ENCODE measurements at regions not wholly inside any gene's neighbourhood (a gene's known extent, or its start where the extent isn't known, plus 50 kb on each side); places are given as distances from the start of the nearest gene placed in this dataset.

- H3K27ac Mint-ChIP-seq: no peak overlapping the region
- H3K36me3 Mint-ChIP-seq (ENCODE audit: low read depth): no peaks in the 10 kb centered on the region
- no peak overlapping the region for H3K4me3 Mint-ChIP-seq
Observed at GRCh38 chr6:4399656-4400055, 264.3 kb upstream of the ECI2 start.

More at GRCh38 chr6:4399656-4400055, 264.3 kb upstream of the ECI2 start:
- Histone ChIP-seq H3K36me3 (ENCODE audit: insufficient read depth) (no peaks in the 10 kb centered on the region), H3K9me2 (ENCODE audit: insufficient read depth) (peaks cover 1% of the 10 kb centered on the region; the same call in 1 of the 2 replicates), H3K4me2 (no peak overlapping the region), H3K79me2 (replicated peaks; ENCODE audit: insufficient read depth) (no peaks in the 10 kb centered on the region), H3K27ac (ENCODE audit: low read depth) (no peak overlapping the region), H3K27me3 (ENCODE audit: insufficient read depth) (no peaks in the 10 kb centered on the region), H4K20me1 (replicated peaks; ENCODE audit: insufficient read depth) (no peaks in the 10 kb centered on the region), H3K4me3 (no peak overlapping the region), H3K4me1 (ENCODE audit: insufficient read depth) (no peaks in the 10 kb centered on the region), H3F3A (replicated peaks; ENCODE audit: low read depth) (no peaks in the 10 kb centered on the region), H2AFZ (no peak overlapping the region)
- H3K4me1 Mint-ChIP-seq: peaks cover 15% of the 10 kb centered on the region
- no peak for DNase-seq (ENCODE audit: low spot score)
- no peak for ATAC-seq
- peaks cover 2% of the 10 kb centered on the region for H3K27me3 Mint-ChIP-seq (ENCODE audit: insufficient read depth, low read depth, poor library complexity)
- TF ChIP-seq EZH2 (IDR thresholded peaks at IDR 0.05; ENCODE audit: low read depth, unreplicated experiment) (no peak), CREB1 (CRISPR knock-in tag; IDR thresholded peaks at IDR 0.05; ENCODE audit: low read depth) (no peak), ZNF331 (CRISPR knock-in tag; IDR thresholded peaks at IDR 0.05; ENCODE audit: low read depth) (no peak), EZH2phosphoT487 (IDR thresholded peaks at IDR 0.05; ENCODE audit: unreplicated experiment) (no peak), ZNF114 (CRISPR knock-in tag; IDR thresholded peaks at IDR 0.05) (no peak), CTCF (conservative IDR thresholded peaks at IDR 0.05; ENCODE audit: low read depth in 2 of 2) (no peak), POLR2AphosphoS5 (IDR thresholded peaks at IDR 0.05; ENCODE audit: low read depth) (no peak), JUNB (IDR thresholded peaks at IDR 0.05; ENCODE audit: unreplicated experiment) (no peak), STAT1 (IDR thresholded peaks at IDR 0.05; ENCODE audit: unreplicated experiment) (no peak), ETS1 (IDR thresholded peaks at IDR 0.05) (no peak), REST (IDR thresholded peaks at IDR 0.05; ENCODE audit: unreplicated experiment) (no peak), NANOG (IDR thresholded peaks at IDR 0.05; ENCODE audit: borderline replicate concordance) (no peak), ZNF462 (CRISPR knock-in tag; IDR thresholded peaks at IDR 0.05) (no peak)
- H3K9me3 Mint-ChIP-seq: no peaks in the 10 kb centered on the region; the same call in 2 of the 3 replicates

Data from GM23338 (cell line).